ENCODE measurements at regions not wholly inside any gene's neighbourhood (a gene's known extent, or its start where the extent isn't known, plus 50 kb on each side); places are given as distances from the start of the nearest gene placed in this dataset.
"Not testable (repeated sequence)": the region's sequence is repeated elsewhere in the genome, so short reads cannot be mapped to it uniquely, and the experiment has no call there.

DNA sequence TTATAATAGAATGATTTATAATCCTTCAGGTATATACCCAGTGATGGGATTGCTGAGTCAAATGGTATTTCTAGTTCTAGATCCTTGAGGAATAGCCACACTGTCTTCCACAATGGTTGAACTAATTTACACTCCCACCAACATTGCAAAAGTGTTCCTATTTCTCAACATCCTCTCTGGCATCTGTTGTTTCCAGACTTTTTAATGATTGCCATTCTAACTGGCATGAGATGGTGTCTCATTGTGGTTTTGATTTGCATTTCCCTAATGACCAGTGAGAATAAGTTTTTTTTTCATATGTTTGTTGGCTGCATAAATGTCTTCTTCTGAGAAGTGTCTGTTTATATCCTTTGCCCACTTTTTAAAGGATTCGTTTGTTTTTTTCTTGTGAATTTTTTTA is 615.1 kb downstream of the STK39 start:
- not testable (repeated sequence) for H3K9me3 ChIP-seq (ENCODE audit: control insufficient read depth in 3 of 3, low read length in 3 of 3); H3K4me1 ChIP-seq (ENCODE audit: control insufficient read depth in 3 of 3, insufficient read depth in 3 of 3, low read length in 3 of 3); H3K9ac ChIP-seq (ENCODE audit: low read depth in 1 of 3, low read length in 3 of 3); H3K27me3 ChIP-seq (ENCODE audit: control insufficient read depth in 3 of 3, insufficient read depth in 3 of 3, low read length in 3 of 3); H3K4me3 ChIP-seq (ENCODE audit: low read length in 3 of 3); H3K27ac ChIP-seq (ENCODE audit: low read depth, low read length); H3K36me3 ChIP-seq (ENCODE audit: control insufficient read depth in 3 of 3, insufficient read depth in 3 of 3, low read length in 3 of 3)

DNA sequence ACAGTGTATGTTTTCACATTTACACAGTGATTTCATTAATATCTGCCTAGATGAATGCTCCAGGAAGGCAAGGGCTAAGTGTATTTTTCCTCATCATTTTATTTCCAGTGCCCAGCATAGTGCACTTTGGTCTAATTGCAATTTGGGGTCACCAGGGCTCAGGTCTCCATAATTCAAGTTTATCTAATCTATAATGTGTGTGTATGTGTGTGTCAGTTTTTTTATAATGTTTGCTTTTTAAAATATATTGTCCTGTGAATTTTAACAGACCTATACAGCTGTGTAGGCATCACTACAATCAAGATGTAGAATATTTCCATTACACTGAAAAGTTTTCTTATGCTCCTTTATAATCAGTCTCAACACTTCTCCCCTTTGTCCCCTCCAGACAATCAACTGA is 620.4 kb downstream of the STK39 start:
- no peaks in the 10 kb centered on the region for H3K4me1 ChIP-seq (ENCODE audit: control insufficient read depth in 3 of 3, insufficient read depth in 3 of 3, low read length in 3 of 3)
- no peaks in the 10 kb centered on the region for H3K27me3 ChIP-seq (ENCODE audit: control insufficient read depth in 3 of 3, insufficient read depth in 3 of 3, low read length in 3 of 3)
- no peak overlapping the region for H3K9ac ChIP-seq (ENCODE audit: low read depth in 1 of 3, low read length in 3 of 3)
- no peaks in the 10 kb centered on the region for H3K9me3 ChIP-seq (ENCODE audit: control insufficient read depth in 3 of 3, low read length in 3 of 3)
- H3K36me3 ChIP-seq (ENCODE audit: control insufficient read depth in 3 of 3, insufficient read depth in 3 of 3, low read length in 3 of 3): no peaks in the 10 kb centered on the region
- H3K27ac ChIP-seq (ENCODE audit: low read depth, low read length): no peak overlapping the region
- no peak overlapping the region for H3K4me3 ChIP-seq (ENCODE audit: low read length in 3 of 3)

DNA sequence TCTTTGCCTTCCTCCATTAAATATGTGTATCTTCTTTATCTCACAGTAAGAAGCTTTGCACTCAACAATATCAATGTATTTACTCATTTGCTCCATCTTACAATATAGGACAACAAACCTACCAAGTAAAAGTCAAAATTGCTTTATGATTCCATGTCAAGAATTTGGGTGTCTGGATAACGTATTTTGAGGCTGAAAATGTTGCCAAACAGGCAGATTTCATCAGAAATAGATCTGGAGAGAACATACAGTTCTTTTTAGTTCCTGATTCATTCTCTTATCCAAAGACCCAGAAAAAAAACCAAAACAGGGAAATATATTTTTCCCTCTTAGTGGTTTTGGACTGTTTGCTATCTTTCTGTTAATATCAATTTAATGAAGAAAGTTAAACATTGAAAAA is 621.1 kb downstream of the STK39 start:
- H3K27me3 ChIP-seq (ENCODE audit: control insufficient read depth in 3 of 3, insufficient read depth in 3 of 3, low read length in 3 of 3): no peaks in the 10 kb centered on the region
- no peaks in the 10 kb centered on the region for H3K4me1 ChIP-seq (ENCODE audit: control insufficient read depth in 3 of 3, insufficient read depth in 3 of 3, low read length in 3 of 3)
- H3K9ac ChIP-seq (ENCODE audit: low read depth in 1 of 3, low read length in 3 of 3): no peak overlapping the region
- H3K9me3 ChIP-seq (ENCODE audit: control insufficient read depth in 3 of 3, low read length in 3 of 3): no peaks in the 10 kb centered on the region
- H3K36me3 ChIP-seq (ENCODE audit: control insufficient read depth in 3 of 3, insufficient read depth in 3 of 3, low read length in 3 of 3): no peaks in the 10 kb centered on the region
- H3K4me3 ChIP-seq (ENCODE audit: low read length in 3 of 3): no peak overlapping the region
- H3K27ac ChIP-seq (ENCODE audit: low read depth, low read length): no peak overlapping the region

DNA sequence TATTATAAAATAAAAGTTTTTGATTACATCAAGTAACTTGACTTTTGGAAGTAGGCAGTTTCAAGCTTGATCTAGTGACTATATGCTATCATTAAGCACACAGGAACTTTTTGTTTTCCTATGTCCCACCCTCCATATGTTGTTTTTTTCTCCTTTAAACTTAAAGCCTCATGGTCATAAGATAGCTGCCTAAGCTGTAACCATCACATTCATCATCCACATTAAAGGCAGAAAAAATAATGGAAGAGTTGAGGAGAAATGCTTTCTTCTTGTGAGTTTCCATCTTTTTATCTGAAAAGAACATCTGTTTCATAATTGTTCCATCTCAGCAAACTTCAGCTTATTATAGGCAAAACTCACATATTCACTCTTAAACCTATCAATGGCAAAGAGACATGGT is 630.4 kb downstream of the STK39 start:
- H3K9ac ChIP-seq (ENCODE audit: low read depth in 1 of 3, low read length in 3 of 3): no peak overlapping the region
- H3K4me3 ChIP-seq (ENCODE audit: low read length in 3 of 3): no peak overlapping the region
- no peaks in the 10 kb centered on the region for H3K27me3 ChIP-seq (ENCODE audit: control insufficient read depth in 3 of 3, insufficient read depth in 3 of 3, low read length in 3 of 3)
- no peaks in the 10 kb centered on the region for H3K9me3 ChIP-seq (ENCODE audit: control insufficient read depth in 3 of 3, low read length in 3 of 3)
- no peak overlapping the region for H3K27ac ChIP-seq (ENCODE audit: low read depth, low read length)
- no peaks in the 10 kb centered on the region for H3K4me1 ChIP-seq (ENCODE audit: control insufficient read depth in 3 of 3, insufficient read depth in 3 of 3, low read length in 3 of 3)
- H3K36me3 ChIP-seq (ENCODE audit: control insufficient read depth in 3 of 3, insufficient read depth in 3 of 3, low read length in 3 of 3): no peaks in the 10 kb centered on the region

DNA sequence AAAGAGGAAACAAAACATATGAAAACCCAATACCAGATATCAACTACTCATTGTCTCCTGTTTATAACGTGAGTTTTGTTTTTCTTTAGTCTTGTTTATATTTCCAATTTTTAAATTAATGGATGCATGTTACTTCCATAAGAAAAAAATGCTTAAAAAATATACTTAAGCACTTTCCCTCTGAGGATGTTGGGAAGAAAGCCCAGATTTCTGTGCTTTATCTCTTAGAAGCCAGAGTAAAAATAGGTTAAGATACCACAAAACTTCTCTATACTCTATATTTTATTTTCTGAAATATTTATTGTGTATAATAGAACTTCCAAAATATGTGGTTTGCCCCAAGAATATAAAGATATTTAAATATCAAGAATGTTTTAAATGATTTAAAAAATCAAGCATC is 633.9 kb downstream of the STK39 start:
- no peaks in the 10 kb centered on the region for H3K9me3 ChIP-seq (ENCODE audit: control insufficient read depth in 3 of 3, low read length in 3 of 3)
- H3K4me3 ChIP-seq (ENCODE audit: low read length in 3 of 3): no peak overlapping the region
- no peaks in the 10 kb centered on the region for H3K36me3 ChIP-seq (ENCODE audit: control insufficient read depth in 3 of 3, insufficient read depth in 3 of 3, low read length in 3 of 3)
- H3K9ac ChIP-seq (ENCODE audit: low read depth in 1 of 3, low read length in 3 of 3): no peak overlapping the region
- H3K27me3 ChIP-seq (ENCODE audit: control insufficient read depth in 3 of 3, insufficient read depth in 3 of 3, low read length in 3 of 3): no peaks in the 10 kb centered on the region
- no peaks in the 10 kb centered on the region for H3K4me1 ChIP-seq (ENCODE audit: control insufficient read depth in 3 of 3, insufficient read depth in 3 of 3, low read length in 3 of 3)
- no peak overlapping the region for H3K27ac ChIP-seq (ENCODE audit: low read depth, low read length)

GRCh38 chr2:167608487-167608886 is 638.9 kb downstream of the STK39 start:
- Histone ChIP-seq H3K36me3 (ENCODE audit: control insufficient read depth in 3 of 3, insufficient read depth in 3 of 3, low read length in 3 of 3) (no peaks in the 10 kb centered on the region), H3K9me3 (ENCODE audit: control insufficient read depth in 3 of 3, low read length in 3 of 3) (no peaks in the 10 kb centered on the region), H3K4me3 (ENCODE audit: low read length in 3 of 3) (no peak overlapping the region), H3K27me3 (ENCODE audit: control insufficient read depth in 3 of 3, insufficient read depth in 3 of 3, low read length in 3 of 3) (no peaks in the 10 kb centered on the region), H3K9ac (ENCODE audit: low read depth in 1 of 3, low read length in 3 of 3) (no peak overlapping the region), H3K4me1 (ENCODE audit: control insufficient read depth in 3 of 3, insufficient read depth in 3 of 3, low read length in 3 of 3) (no peaks in the 10 kb centered on the region), H3K27ac (ENCODE audit: low read depth, low read length) (no peak overlapping the region)

- Histone ChIP-seq H3K27ac (ENCODE audit: low read depth, low read length) (no peak overlapping the region), H3K36me3 (ENCODE audit: control insufficient read depth in 3 of 3, insufficient read depth in 3 of 3, low read length in 3 of 3) (no peaks in the 10 kb centered on the region), H3K9ac (ENCODE audit: low read depth in 1 of 3, low read length in 3 of 3) (no peak overlapping the region), H3K9me3 (ENCODE audit: control insufficient read depth in 3 of 3, low read length in 3 of 3) (no peaks in the 10 kb centered on the region), H3K27me3 (ENCODE audit: control insufficient read depth in 3 of 3, insufficient read depth in 3 of 3, low read length in 3 of 3) (no peaks in the 10 kb centered on the region), H3K4me3 (ENCODE audit: low read length in 3 of 3) (no peak overlapping the region), H3K4me1 (ENCODE audit: control insufficient read depth in 3 of 3, insufficient read depth in 3 of 3, low read length in 3 of 3) (no peaks in the 10 kb centered on the region)
Observed at GRCh38 chr2:167607731-167608130, 639.7 kb downstream of the STK39 start.

GRCh38 chr2:167607211-167607610 is 640.2 kb downstream of the STK39 start:
- no peak overlapping the region for H3K27ac ChIP-seq (ENCODE audit: low read depth, low read length)
- no peak overlapping the region for H3K4me3 ChIP-seq (ENCODE audit: low read length in 3 of 3)
- no peaks in the 10 kb centered on the region for H3K27me3 ChIP-seq (ENCODE audit: control insufficient read depth in 3 of 3, insufficient read depth in 3 of 3, low read length in 3 of 3)

GRCh38 chr2:167602122-167602521 is 645.3 kb downstream of the STK39 start:
- Histone ChIP-seq H3K27me3 (ENCODE audit: control insufficient read depth in 3 of 3, insufficient read depth in 3 of 3, low read length in 3 of 3) (no peaks in the 10 kb centered on the region), H3K27ac (ENCODE audit: low read depth, low read length) (no peak overlapping the region), H3K9ac (ENCODE audit: low read depth in 1 of 3, low read length in 3 of 3) (no peak overlapping the region), H3K4me3 (ENCODE audit: low read length in 3 of 3) (no peak overlapping the region), H3K9me3 (ENCODE audit: control insufficient read depth in 3 of 3, low read length in 3 of 3) (no peaks in the 10 kb centered on the region), H3K4me1 (ENCODE audit: control insufficient read depth in 3 of 3, insufficient read depth in 3 of 3, low read length in 3 of 3) (no peaks in the 10 kb centered on the region), H3K36me3 (ENCODE audit: control insufficient read depth in 3 of 3, insufficient read depth in 3 of 3, low read length in 3 of 3) (no peaks in the 10 kb centered on the region)

More at GRCh38 chr2:167607211-167607610, 640.2 kb downstream of the STK39 start:
- Histone ChIP-seq H3K4me1 (ENCODE audit: control insufficient read depth in 3 of 3, insufficient read depth in 3 of 3, low read length in 3 of 3) (no peaks in the 10 kb centered on the region), H3K9ac (ENCODE audit: low read depth in 1 of 3, low read length in 3 of 3) (no peak overlapping the region), H3K36me3 (ENCODE audit: control insufficient read depth in 3 of 3, insufficient read depth in 3 of 3, low read length in 3 of 3) (no peaks in the 10 kb centered on the region), H3K9me3 (ENCODE audit: control insufficient read depth in 3 of 3, low read length in 3 of 3) (no peaks in the 10 kb centered on the region)

DNA sequence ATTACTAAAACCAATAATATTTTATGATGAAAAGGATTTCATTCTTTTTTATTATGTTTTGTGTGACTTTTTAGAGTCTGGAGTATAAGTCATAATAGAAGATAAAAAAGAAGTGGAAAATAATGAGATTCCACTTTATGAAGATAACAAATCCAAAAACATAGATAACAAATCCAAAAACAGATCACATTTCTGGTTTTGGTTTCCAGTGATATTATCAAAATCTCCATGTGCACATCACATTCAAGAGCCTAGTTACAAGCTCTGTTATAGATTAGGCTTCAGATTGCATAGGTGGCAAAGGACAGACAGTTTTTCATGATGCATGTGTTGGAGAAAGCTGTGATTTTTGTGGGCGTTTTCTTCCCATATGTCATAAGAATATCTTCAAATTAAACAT is 648.2 kb downstream of the STK39 start:
- no peaks in the 10 kb centered on the region for H3K36me3 ChIP-seq (ENCODE audit: control insufficient read depth in 3 of 3, insufficient read depth in 3 of 3, low read length in 3 of 3)
- H3K9me3 ChIP-seq (ENCODE audit: control insufficient read depth in 3 of 3, low read length in 3 of 3): no peaks in the 10 kb centered on the region
- H3K9ac ChIP-seq (ENCODE audit: low read depth in 1 of 3, low read length in 3 of 3): no peak overlapping the region
- H3K27me3 ChIP-seq (ENCODE audit: control insufficient read depth in 3 of 3, insufficient read depth in 3 of 3, low read length in 3 of 3): no peaks in the 10 kb centered on the region
- no peaks in the 10 kb centered on the region for H3K4me1 ChIP-seq (ENCODE audit: control insufficient read depth in 3 of 3, insufficient read depth in 3 of 3, low read length in 3 of 3)
- no peak overlapping the region for H3K4me3 ChIP-seq (ENCODE audit: low read length in 3 of 3)
- no peak overlapping the region for H3K27ac ChIP-seq (ENCODE audit: low read depth, low read length)

GRCh38 chr2:167595839-167596471 is 651.4 kb downstream of the STK39 start:
- Histone ChIP-seq H3K4me3 (ENCODE audit: low read length in 3 of 3) (no peak overlapping the region), H3K9me3 (ENCODE audit: control insufficient read depth in 3 of 3, low read length in 3 of 3) (no peaks in the 10 kb centered on the region), H3K9ac (ENCODE audit: low read depth in 1 of 3, low read length in 3 of 3) (no peak overlapping the region), H3K27ac (ENCODE audit: low read depth, low read length) (no peak overlapping the region), H3K4me1 (ENCODE audit: control insufficient read depth in 3 of 3, insufficient read depth in 3 of 3, low read length in 3 of 3) (no peaks in the 10 kb centered on the region), H3K36me3 (ENCODE audit: control insufficient read depth in 3 of 3, insufficient read depth in 3 of 3, low read length in 3 of 3) (no peaks in the 10 kb centered on the region), H3K27me3 (ENCODE audit: control insufficient read depth in 3 of 3, insufficient read depth in 3 of 3, low read length in 3 of 3) (no peaks in the 10 kb centered on the region)
